Suprapubic skin (tissue), 4 donors: ENCODE measurements at regions not wholly inside any gene's neighbourhood (a gene's known extent, or its start where the extent isn't known, plus 50 kb on each side); places are given as distances from the start of the nearest gene placed in this dataset.

Source experiments
- CTCF ChIP-seq, 2 donors: fragments of 200-600 bp in 1 of 2; fragments of 450-650 bp in 1 of 2; sonication (generic) in 1 of 2; IDR thresholded peaks; one replicate each; pipeline ENCODE4 v1.5.1; 2016 to 2019; ENCODE audit warnings: antibody characterized with exemption in 2 of 2, mild to moderate bottlenecking in 1 of 2, moderate library complexity in 1 of 2
- EP300 ChIP-seq: sonication (generic); formaldehyde crosslinking; IDR thresholded peaks from one replicate; pipeline ENCODE4 v1.6.1; 2017; ENCODE audit warnings: antibody characterized with exemption
- POLR2A ChIP-seq, 2 donors: fragments of 450-650 bp; IDR thresholded peaks; one replicate each; pipeline ENCODE4 v1.6.1; 2017; ENCODE audit warnings: antibody characterized with exemption in 2 of 2, mild to moderate bottlenecking in 2 of 2, moderate library complexity in 2 of 2
- POLR2AphosphoS5 ChIP-seq, 3 donors: sonication (generic); formaldehyde crosslinking; IDR thresholded peaks; one replicate each; pipeline ENCODE4 v1.6.1; 2017; ENCODE audit warnings: antibody characterized with exemption in 3 of 3

GRCh38 chr5:9858043-9858442 lies 227.9 kb upstream of the TAS2R1 start:
- TF ChIP-seq CTCF (IDR thresholded peaks at IDR 0.05) (no peak), EP300 (no peak), POLR2AphosphoS5 (IDR thresholded peaks at IDR 0.05) (no peak), POLR2A (IDR thresholded peaks at IDR 0.05) (no peak)
